H1 (cell line): ENCODE measurements at regions not wholly inside any gene's neighbourhood (a gene's known extent, or its start where the extent isn't known, plus 50 kb on each side); places are given as distances from the start of the nearest gene placed in this dataset.

Experiments
- CTCF ChIA-PET: fragments of 300-600 bp; sonication (Branson Sonifier 250); formaldehyde crosslinking; loops from one replicate; lab custom pipeline; 2021; ENCODE audit not compliant: partially characterized antibody; lab: Charles Lee
- POLR2A ChIA-PET: fragments of 300-600 bp; sonication (Branson Sonifier 250); formaldehyde crosslinking; loops from one replicate; lab custom pipeline; 2021; ENCODE audit warnings: inconsistent platforms; ENCODE audit not compliant: partially characterized antibody; lab: Charles Lee
- DNase-seq, 2 experiments: peaks; one replicate each; pipeline versions ENCODE4 v3.0.0 to v3.0.0-alpha.2; 2010 to 2022; ENCODE audit warnings: low spot score in 2 of 2, low read depth in 1 of 2, mixed read lengths in 1 of 2
- FAIRE-seq: peaks from 2 replicates; lab custom pipeline; 2011; peaks lifted over from hg19 to GRCh38; lab: Jason Lieb, UNC
- H2AFZ ChIP-seq: 2 replicates; pipeline ENCODE4 v1.8.1; 2012; ENCODE audit warnings: low read length, inconsistent platforms
- H2AK5ac ChIP-seq: 2 replicates; pipeline ENCODE4 v1.6.1; 2013; ENCODE audit warnings: low read depth, low read length
- H2BK120ac ChIP-seq: replicated peaks from 2 replicates; pipeline ENCODE3; 2013; ENCODE audit warnings: low read depth, low read length, inconsistent platforms
- H2BK12ac ChIP-seq: 2 replicates; pipeline ENCODE4 v1.6.1; 2013; ENCODE audit warnings: low read depth, low read length
- H2BK15ac ChIP-seq: 2 replicates; pipeline ENCODE4 v1.6.1; 2013; ENCODE audit warnings: low read length
- H2BK20ac ChIP-seq: 2 replicates; pipeline ENCODE4 v1.6.1; 2013; ENCODE audit warnings: low read length
- H2BK5ac ChIP-seq: 2 replicates; pipeline ENCODE4 v1.6.1; 2013; ENCODE audit warnings: low read depth, low read length
- H3K14ac ChIP-seq: 2 replicates; pipeline ENCODE4 v1.6.1; 2013; ENCODE audit warnings: inconsistent platforms; ENCODE audit not compliant: insufficient read length
- H3K18ac ChIP-seq: 2 replicates; pipeline ENCODE4 v1.6.1; 2013; ENCODE audit warnings: low read length; ENCODE audit errors: extremely low read depth
- H3K23ac ChIP-seq: 2 replicates; pipeline ENCODE4 v1.6.1; 2013; ENCODE audit warnings: inconsistent platforms; ENCODE audit not compliant: insufficient read length
- H3K23me2 ChIP-seq: 2 replicates; pipeline ENCODE4 v1.6.1; 2013; ENCODE audit warnings: low read depth, low read length
- H3K27ac ChIP-seq: 2 replicates; pipeline ENCODE4 v1.6.1; 2011; ENCODE audit warnings: low read depth, low read length, inconsistent platforms
- H3K27me3 ChIP-seq, 4 experiments: replicated peaks in 1 of 4; 1 replicate in 1 of 4; 2 replicates in 3 of 4; pipeline versions ENCODE4 v1.6.1 to v1.8.1; 2011 to 2013; ENCODE audit warnings: low read length in 3 of 4, mild to moderate bottlenecking in 3 of 4, inconsistent platforms in 2 of 4, mixed read lengths in 2 of 4, moderate library complexity in 1 of 4; ENCODE audit not compliant: control insufficient read depth in 3 of 4, insufficient read depth in 3 of 4; ENCODE audit errors: extremely low read depth in 1 of 4
- H3K36me3 ChIP-seq, 4 experiments: 2 replicates each; pipeline versions ENCODE4 v1.6.1 to v1.8.1; 2011 to 2013; ENCODE audit warnings: mild to moderate bottlenecking in 4 of 4, low read length in 3 of 4, moderate library complexity in 2 of 4, control low read depth in 1 of 4, inconsistent platforms in 1 of 4; ENCODE audit not compliant: insufficient read depth in 4 of 4, control insufficient read depth in 2 of 4
- H3K4ac ChIP-seq: replicated peaks from 2 replicates; pipeline ENCODE3; 2013; ENCODE audit warnings: low read length, low read depth, mixed read lengths, inconsistent platforms; ENCODE audit not compliant: insufficient read length
- H3K4me1 ChIP-seq, 4 experiments: replicated peaks in 1 of 4; 1 replicate in 1 of 4; 2 replicates in 3 of 4; pipeline versions ENCODE4 v1.6.1 to v1.8.1; 2011 to 2013; ENCODE audit warnings: low read length in 3 of 4, inconsistent platforms in 2 of 4, mixed read lengths in 1 of 4; ENCODE audit not compliant: insufficient read depth in 4 of 4, control insufficient read depth in 3 of 4
- H3K4me2 ChIP-seq, 2 experiments: 2 replicates each; pipeline versions ENCODE4 v1.6.1 to v1.8.1; 2011 to 2013; ENCODE audit warnings: low read depth in 2 of 2, low read length in 2 of 2, control low read depth in 1 of 2, inconsistent platforms in 1 of 2, mild to moderate bottlenecking in 1 of 2; ENCODE audit not compliant: insufficient read depth in 1 of 2
- H3K4me3 ChIP-seq, 4 experiments: fragments of 200-600, 300-600 bp in 1 of 4; sonication (generic), shearing (Covaris generic), sonication (Bioruptor Twin) in 1 of 4; 2 replicates each; pipeline versions ENCODE4 v1.5.1 to v1.8.1; 2011 to 2016; ENCODE audit warnings: low read length in 4 of 4, low read depth in 3 of 4, control low read depth in 2 of 4, inconsistent platforms in 2 of 4, mild to moderate bottlenecking in 2 of 4, mixed read lengths in 1 of 4, moderate library complexity in 1 of 4; ENCODE audit not compliant: insufficient read depth in 2 of 4; ENCODE audit errors: extremely low read depth in 1 of 4
- H3K56ac ChIP-seq: replicated peaks from 2 replicates; pipeline ENCODE3; 2013; ENCODE audit warnings: low read depth, mild to moderate bottlenecking, mixed read lengths, low read length, inconsistent platforms; ENCODE audit not compliant: insufficient read length
- H3K79me1 ChIP-seq: 2 replicates; pipeline ENCODE4 v1.6.1; 2013; ENCODE audit warnings: low read depth, low read length, control low read depth
- H3K79me2 ChIP-seq, 2 experiments: 2 replicates each; pipeline versions ENCODE4 v1.6.1 to v1.8.1; 2012 to 2013; ENCODE audit warnings: low read length in 2 of 2, mild to moderate bottlenecking in 2 of 2, inconsistent platforms in 1 of 2; ENCODE audit not compliant: insufficient read depth in 2 of 2, control insufficient read depth in 1 of 2
- H3K9ac ChIP-seq, 4 experiments: replicated peaks in 1 of 4; 1 replicate in 1 of 4; 2 replicates in 3 of 4; pipeline versions ENCODE4 v1.6.1 to v1.8.1; 2011 to 2013; ENCODE audit warnings: low read depth in 3 of 4, low read length in 3 of 4, control low read depth in 2 of 4, mild to moderate bottlenecking in 2 of 4, moderate library complexity in 2 of 4, inconsistent platforms in 1 of 4; ENCODE audit errors: extremely low read depth in 1 of 4
- H3K9me3 ChIP-seq, 2 experiments: 2 replicates each; pipeline versions ENCODE4 v1.6.1 to v1.8.1; 2012 to 2013; ENCODE audit warnings: mild to moderate bottlenecking in 2 of 2, moderate library complexity in 2 of 2, control low read depth in 1 of 2, inconsistent platforms in 1 of 2, low read depth in 1 of 2, low read length in 1 of 2, mixed read lengths in 1 of 2; ENCODE audit not compliant: insufficient read depth in 2 of 2
- H4K20me1 ChIP-seq, 2 experiments: replicated peaks in 1 of 2; 2 replicates each; pipeline versions ENCODE3 to v1.8.1; 2011 to 2013; ENCODE audit warnings: inconsistent platforms in 2 of 2, low read length in 2 of 2, mild to moderate bottlenecking in 1 of 2; ENCODE audit not compliant: insufficient read depth in 2 of 2, control insufficient read depth in 1 of 2
- H4K5ac ChIP-seq: 2 replicates; pipeline ENCODE4 v1.6.1; 2013; ENCODE audit warnings: low read length, low read depth, mixed read lengths, inconsistent platforms; ENCODE audit not compliant: insufficient read length
- H4K8ac ChIP-seq: 2 replicates; pipeline ENCODE4 v1.8.0; 2013; ENCODE audit warnings: mild to moderate bottlenecking, moderate library complexity, low read length, inconsistent platforms; ENCODE audit not compliant: insufficient read depth; ENCODE audit errors: extremely low read depth
- H4K91ac ChIP-seq: replicated peaks from 2 replicates; pipeline ENCODE3; 2013; ENCODE audit warnings: low read length, mixed read lengths, inconsistent platforms; ENCODE audit not compliant: insufficient read length
- TBP ChIP-seq: IDR thresholded peaks from 2 replicates; pipeline ENCODE4 v1.6.1; 2011; ENCODE audit warnings: low read depth, low read length, improper control_type of control experiment
- WGBS, 2 experiments: shearing (Covaris generic) in 1 of 2; methylation state at CpG; one replicate each; pipeline versions ENCODE4 v1.1.6 to v1.1.7; 2013 to 2015; ENCODE audit warnings: low lambda C conversion rate in 2 of 2, mixed read lengths in 2 of 2, inconsistent platforms in 1 of 2, low coverage in 1 of 2, missing lambda C conversion rate in 1 of 2; ENCODE audit not compliant: insufficient replicate concordance in 2 of 2, insufficient coverage in 1 of 2, insufficient read length in 1 of 2; ENCODE audit errors: extremely low coverage in 1 of 2, missing lambda C conversion rate in 1 of 2; 5-methylcytosine and 5-hydroxymethylcytosine counted together

GRCh38 chr4:136763919-136764318 lies 768.4 kb downstream of the PCDH18 start:
- no peak for DNase-seq
- H2BK20ac ChIP-seq, result no peak overlapping the region
- no peak overlapping the region; the same call in 1 of the 2 replicates for H3K27ac ChIP-seq
- no peak overlapping the region for H4K5ac ChIP-seq
- POLR2A ChIA-PET, result no interaction called here
- no peak overlapping the region for H3K23ac ChIP-seq
- no peaks in the 10 kb centered on the region for H3K79me1 ChIP-seq
- CTCF ChIA-PET, result interaction anchor here (0.6 to 1.0 kb wide), 3 partner anchors 51 to 1326 kb away, joined by 3 read pairs; no protein-coding TSS in a partner anchor
- no peak overlapping the region for H4K91ac ChIP-seq
- H3K27me3 ChIP-seq, result no peaks in the 10 kb centered on the region
- no peak overlapping the region for H2BK15ac ChIP-seq
- no peak overlapping the region for H3K14ac ChIP-seq
- H4K20me1 ChIP-seq, result no peaks in the 10 kb centered on the region
- H3K9ac ChIP-seq, result no peak overlapping the region
- no peaks in the 10 kb centered on the region for H3K79me2 ChIP-seq
- FAIRE-seq, result no peak
- no peak overlapping the region for H3K56ac ChIP-seq
- H2AK5ac ChIP-seq, result no peak overlapping the region
- no peak overlapping the region for H3K18ac ChIP-seq
- peaks cover 0 to 3% (median 1%) of the 10 kb centered on the region in 4 experiments; a peak in 3 of 7 replicates for H3K4me1 ChIP-seq
- H2BK120ac ChIP-seq, result no peak overlapping the region
- peak overlapping the region; percentile 55; the same call in 1 of the 2 replicates for H2AFZ ChIP-seq
- H3K23me2 ChIP-seq, result no peaks in the 10 kb centered on the region
- no peak overlapping the region for H4K8ac ChIP-seq
- no peak overlapping the region for H2BK5ac ChIP-seq
- H3K4me3 ChIP-seq, result no peak overlapping the region
- no peaks in the 10 kb centered on the region; a peak in 1 of 4 replicates for H3K9me3 ChIP-seq
- WGBS, 2 experiments, result 88% methylated on average over 3 of the region's 3 CpGs; no CpG with 5 or more reads in 1 of the 2 experiments
- no peaks in the 10 kb centered on the region for H3K36me3 ChIP-seq
- no peak overlapping the region for H2BK12ac ChIP-seq
- H3K4ac ChIP-seq, result no peak overlapping the region
- H3K4me2 ChIP-seq, result no peak overlapping the region
- TF ChIP-seq TBP, result no peak
